SK-MEL-5 (cell line): ENCODE measurements at regions not wholly inside any gene's neighbourhood (a gene's known extent, or its start where the extent isn't known, plus 50 kb on each side); places are given as distances from the start of the nearest gene placed in this dataset.
A peak's percentile ranks its signal among the peaks of the same experiment; 100 is the strongest.
"Not testable (repeated sequence)": the region's sequence is repeated elsewhere in the genome, so short reads cannot be mapped to it uniquely, and the experiment has no call there.

Experiments
- DNase-seq: peaks from one replicate; pipeline ENCODE4 v3.0.0-alpha.2; 2016; ENCODE audit warnings: low read depth, low spot score
- in situ Hi-C: cut with HindIII; loops from 2 replicates; pipeline ENCODE4 v1.10.0; 2016; ENCODE audit warnings: low sequenced_read_pairs, high pct_unique_total_duplicates, low pct_unique_long_range_greater_than_20kb

DNA sequence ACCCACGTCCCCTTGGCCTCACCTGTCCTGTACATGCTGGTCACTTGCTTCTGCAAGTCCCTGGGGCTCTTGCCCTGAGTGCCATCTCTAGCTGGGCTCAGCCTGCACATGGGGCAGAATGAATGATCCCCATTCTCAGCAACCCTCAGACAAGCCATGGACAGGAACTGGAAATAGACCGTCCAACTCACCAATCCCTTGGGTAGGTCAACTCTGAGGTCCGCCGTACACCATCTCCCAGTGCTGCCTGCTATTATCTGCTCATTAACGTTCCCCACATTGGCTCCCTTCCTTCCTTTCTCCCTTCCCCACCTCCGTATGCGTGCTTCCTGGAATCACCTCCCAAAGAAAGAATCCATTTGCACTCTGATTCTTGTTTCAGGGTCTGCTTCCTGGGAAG lies 335.0 kb downstream of the SFMBT2 start:
- DNase-seq: no peak
- in situ Hi-C loops: no loop called here

DNA sequence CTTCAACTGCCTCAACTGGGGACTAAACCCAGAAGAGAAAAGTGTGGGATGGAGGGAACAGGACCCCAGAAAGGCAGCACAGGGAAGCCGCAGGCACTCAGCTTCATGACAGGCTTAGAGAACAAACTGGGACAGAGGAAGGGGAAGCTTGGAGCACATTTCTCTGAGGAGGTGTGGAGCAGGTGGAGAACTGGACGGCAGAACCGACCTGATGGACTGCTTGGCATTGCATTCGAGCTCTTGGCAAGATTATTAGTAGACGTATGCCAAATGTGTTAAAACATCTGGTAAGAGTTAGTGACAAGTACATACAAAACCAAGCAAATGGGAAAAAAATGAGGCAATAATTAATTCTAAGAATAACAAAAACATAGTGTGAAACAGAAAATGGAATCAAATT lies 335.7 kb downstream of the SFMBT2 start:
- in situ Hi-C loops: no loop called here

DNA sequence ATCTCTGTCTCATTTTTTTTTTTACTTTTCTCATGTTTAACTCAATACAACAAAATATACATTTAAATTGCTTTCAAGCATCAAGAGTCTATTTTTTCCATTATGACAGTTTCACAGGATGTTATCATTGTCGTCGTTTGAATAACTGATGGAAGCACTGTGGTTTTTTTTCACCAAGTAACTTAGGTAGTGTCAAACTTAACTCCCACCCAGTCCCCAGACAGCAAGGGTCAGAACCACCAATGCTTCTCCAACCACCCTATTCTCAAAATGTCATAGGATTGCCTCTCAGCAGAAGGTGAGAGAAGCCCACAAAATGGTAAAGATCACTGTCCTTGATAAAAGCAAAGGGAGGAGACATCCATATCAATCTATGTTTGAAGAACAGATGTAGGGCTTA lies 339.4 kb downstream of the SFMBT2 start:
- no peak for DNase-seq
- in situ Hi-C loops: no loop called here

More for the DNA sequence above, 335.7 kb downstream of the SFMBT2 start:
- no peak for DNase-seq

DNA sequence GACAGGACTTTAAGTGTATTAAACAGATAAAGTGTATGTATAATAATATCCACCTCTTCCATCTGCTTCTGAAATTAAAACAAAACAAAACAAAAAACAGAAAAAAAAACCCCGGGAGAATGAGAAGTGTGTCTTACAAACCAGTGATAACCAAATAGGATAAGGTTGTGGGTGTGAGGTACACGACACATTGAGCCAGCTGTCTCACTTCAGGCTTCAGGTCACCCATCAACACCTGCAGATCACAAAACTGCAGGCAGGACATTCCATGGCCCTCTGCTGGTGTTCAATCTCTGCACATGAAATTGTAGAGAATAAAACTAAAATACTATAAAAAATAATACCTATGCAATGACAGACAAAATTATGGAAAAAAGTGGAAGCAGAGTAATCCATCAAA lies 339.9 kb downstream of the SFMBT2 start:
- in situ Hi-C loops: no loop called here
- no peak for DNase-seq

GRCh38 chr10:7069706-7070105 lies 341.1 kb downstream of the SFMBT2 start:
- no peak for DNase-seq
- in situ Hi-C loops: no loop called here

DNA sequence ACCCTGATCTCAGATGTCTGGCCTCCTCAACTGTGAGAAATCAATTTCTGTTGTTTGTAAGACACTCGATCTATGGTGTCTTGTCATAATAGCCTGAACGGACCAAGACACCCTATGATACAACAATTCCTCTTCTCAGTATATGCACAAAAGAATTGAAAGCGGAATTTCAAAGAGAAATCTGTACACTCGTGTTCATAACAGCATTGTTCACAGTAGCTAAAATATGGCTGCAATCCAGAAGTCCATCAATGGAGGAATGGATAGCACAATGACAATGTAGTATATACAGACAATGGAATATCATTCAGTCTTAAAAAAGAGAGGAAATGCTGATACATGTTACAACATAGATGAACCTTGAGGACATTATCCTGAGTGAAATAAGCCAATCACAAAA lies 354.6 kb downstream of the SFMBT2 start:
- in situ Hi-C loops: no loop called here
- no peak for DNase-seq

GRCh38 chr10:7054915-7055314 lies 355.9 kb downstream of the SFMBT2 start:
- in situ Hi-C loops: no loop called here
- peak; percentile 71 for DNase-seq

- no peak for DNase-seq
- in situ Hi-C loops: no loop called here
These were observed 357.6 kb downstream of the SFMBT2 start for GRCh38 chr10:7053195-7053594.

DNA sequence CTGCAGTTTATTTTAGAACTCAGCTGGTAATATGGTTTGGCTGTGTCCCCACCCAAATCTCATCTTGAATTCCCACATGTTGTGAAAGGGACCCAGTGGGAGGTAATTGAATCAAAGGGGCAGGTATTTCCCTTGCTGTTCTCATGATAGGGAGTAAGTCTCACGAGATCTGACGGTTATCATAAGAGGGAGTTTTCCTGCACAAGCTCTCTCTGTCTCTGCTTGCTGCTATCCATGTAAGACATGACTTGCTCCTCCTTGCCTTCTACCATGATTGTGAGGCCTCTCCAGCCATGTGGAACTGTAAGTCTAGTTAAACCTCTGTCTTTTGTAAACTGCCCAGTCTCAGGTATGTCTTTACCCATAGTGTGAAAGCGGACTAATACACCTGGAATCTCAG lies 360.8 kb downstream of the SFMBT2 start:
- DNase-seq, in situ Hi-C loops: not testable (repeated sequence)

GRCh38 chr10:7048061-7048460 lies 362.8 kb downstream of the SFMBT2 start:
- in situ Hi-C loops: no loop called here

GRCh38 chr10:7046615-7047014 lies 364.2 kb downstream of the SFMBT2 start:
- in situ Hi-C loops: no loop called here
- no peak for DNase-seq

More at GRCh38 chr10:7048061-7048460, 362.8 kb downstream of the SFMBT2 start:
- DNase-seq: no peak

- no peak for DNase-seq
- in situ Hi-C loops: no loop called here
These were observed 364.8 kb downstream of the SFMBT2 start for GRCh38 chr10:7045891-7046599.

DNA sequence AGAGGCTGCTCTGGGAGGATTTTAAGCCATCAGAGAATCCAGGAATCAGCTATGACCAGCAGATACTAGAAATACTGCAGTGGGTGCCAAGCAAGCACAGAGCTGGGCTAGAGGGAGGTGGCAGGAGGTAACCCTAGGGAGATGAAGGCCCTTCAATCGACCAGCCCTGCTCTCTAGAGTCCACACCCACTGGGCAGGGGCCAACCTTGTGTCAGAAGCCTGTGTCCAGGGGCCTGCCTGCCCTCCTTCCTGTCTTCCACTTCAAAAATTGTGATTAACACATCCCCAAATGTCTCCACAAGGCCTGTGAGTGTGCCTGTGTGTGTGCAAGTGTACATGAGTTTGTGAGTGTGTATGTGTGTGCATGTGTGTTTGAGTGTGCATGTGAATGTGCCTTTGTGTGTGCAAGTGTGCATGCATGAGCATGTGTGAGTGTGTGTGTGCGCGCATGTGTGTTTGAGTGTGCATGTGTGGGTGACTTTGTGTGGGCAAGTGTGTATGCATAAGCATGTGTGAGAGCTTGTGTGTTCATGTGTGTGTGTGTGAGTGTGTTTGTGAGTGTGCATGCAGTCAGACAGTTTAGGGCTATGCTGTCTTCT lies 367.7 kb downstream of the SFMBT2 start:
- in situ Hi-C loops: no loop called here
- DNase-seq: no peak

DNA sequence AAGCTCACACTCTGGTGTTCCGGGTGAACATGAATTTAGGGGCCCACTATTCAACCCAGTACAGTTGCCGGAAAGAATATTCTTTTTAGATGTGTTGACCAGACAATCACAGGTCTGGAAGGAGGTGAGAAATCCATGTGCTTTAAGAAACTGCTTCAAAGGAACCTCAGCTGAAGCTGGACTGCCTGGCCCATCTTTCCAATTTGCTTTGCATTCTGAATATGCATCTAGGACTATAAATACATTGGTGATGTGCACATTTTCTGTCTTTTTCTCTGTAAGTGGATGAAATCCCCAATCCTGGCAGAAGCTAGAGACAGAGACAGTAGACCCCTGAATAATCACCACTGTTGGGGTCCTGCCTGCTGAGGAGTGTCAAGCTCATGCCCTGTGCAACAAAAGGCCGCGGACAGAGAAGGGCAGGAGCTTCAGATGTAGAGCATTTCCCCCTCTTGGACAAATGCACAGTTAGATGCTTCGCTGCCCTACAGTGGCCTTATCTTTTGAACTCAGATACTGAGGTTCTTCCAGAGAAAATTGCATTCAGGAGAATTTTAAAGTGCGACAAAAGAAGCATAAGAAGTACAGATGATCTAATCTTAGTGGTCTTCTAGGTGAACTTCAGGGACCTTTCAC lies 368.3 kb downstream of the SFMBT2 start:
- in situ Hi-C loops: no loop called here
- no peak for DNase-seq

GRCh38 chr10:7042000-7042399 lies 368.8 kb downstream of the SFMBT2 start:
- DNase-seq: no peak
- in situ Hi-C loops: no loop called here

DNA sequence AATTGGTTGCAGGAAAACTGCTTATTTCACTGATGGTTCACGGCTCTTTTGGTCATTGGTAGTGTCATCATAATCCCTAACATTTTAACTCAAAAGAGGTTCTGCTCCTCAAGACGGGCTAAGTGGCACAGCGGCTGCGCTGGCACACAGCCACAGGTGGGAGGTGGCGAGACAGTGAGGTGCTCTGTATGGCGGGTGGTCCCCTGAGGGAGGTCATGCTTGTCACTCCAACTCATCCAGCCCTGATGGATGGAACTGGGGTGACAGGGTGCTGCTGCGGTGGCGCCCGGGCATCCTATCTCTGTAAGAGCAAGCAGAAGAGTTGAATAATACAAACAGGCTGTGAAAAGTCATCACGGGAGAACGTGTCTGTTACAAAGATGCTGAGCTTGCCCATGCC lies 370.2 kb downstream of the SFMBT2 start:
- DNase-seq: no peak
- in situ Hi-C loops: no loop called here

- DNase-seq: no peak
- in situ Hi-C loops: no loop called here
These were observed 371.0 kb downstream of the SFMBT2 start for GRCh38 chr10:7039859-7040258.

DNA sequence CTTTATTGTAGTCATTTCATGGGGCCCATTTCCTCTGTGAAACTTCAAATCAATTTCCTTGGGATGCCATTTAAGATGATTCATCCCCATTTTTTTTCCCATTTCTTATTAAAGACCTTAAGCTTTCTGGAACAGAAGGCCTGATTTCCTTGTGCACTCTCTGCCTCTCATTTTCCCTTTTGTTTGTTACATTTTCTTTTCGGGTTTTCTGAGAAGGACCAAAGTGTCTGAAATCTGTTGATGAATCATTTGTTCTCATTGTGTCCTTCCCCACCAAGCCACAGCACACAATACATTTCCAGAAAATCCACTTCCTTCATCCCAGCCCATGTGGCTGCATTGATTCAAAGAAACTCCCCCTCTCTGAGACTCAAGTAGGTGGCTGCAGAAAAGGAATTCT lies 372.4 kb downstream of the SFMBT2 start:
- DNase-seq: no peak
- in situ Hi-C loops: no loop called here

- DNase-seq, in situ Hi-C loops: not testable (repeated sequence)
These were observed 373.4 kb downstream of the SFMBT2 start for GRCh38 chr10:7037434-7037833.
